ENCODE measurements at regions not wholly inside any gene's neighbourhood (a gene's known extent, or its start where the extent isn't known, plus 50 kb on each side); places are given as distances from the start of the nearest gene placed in this dataset.

DNA sequence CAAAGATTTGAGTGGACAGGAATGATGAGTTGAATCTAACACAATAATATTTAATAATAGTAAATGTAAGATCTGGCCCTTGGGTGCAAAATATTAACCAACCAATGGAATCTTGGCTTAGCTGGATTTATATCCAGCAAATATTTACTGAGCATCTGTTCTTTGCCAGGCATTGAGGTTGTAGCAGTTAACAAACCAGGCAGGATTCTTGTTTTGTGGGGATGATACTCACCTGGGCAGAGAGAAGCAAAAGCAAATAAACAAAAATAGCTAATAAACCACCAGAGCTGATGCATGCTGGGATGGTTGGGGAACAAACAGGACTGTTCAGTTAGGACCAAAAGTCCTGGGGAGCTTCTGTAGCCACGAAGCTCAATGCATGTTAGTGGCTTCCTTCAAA is 84.1 kb upstream of the CDH13 start:
- Histone ChIP-seq H3K4me1 (no peaks in the 10 kb centered on the region), H3K36me3 (no peaks in the 10 kb centered on the region), H3K4me3 (no peak overlapping the region), H3K27me3 (no peaks in the 10 kb centered on the region), H3K9me3 (no peaks in the 10 kb centered on the region), H3K27ac (no peak overlapping the region)
- DNase-seq = no peak
- intact Hi-C loops (cut with DNase I) = no loop called here
- 47 to 62% methylated on average over 1 of the region's 1 CpG for WGBS, 2 donors
- TF ChIP-seq CTCF (IDR thresholded peaks at IDR 0.05) = no peak
- no peak for FAIRE-seq
- no peak for ATAC-seq

GRCh38 chr16:82541103-82541502 is 85.7 kb upstream of the CDH13 start:
- intact Hi-C loops (cut with DNase I) = no loop called here
- no peaks in the 10 kb centered on the region for H3K9me3 ChIP-seq
- H3K27ac ChIP-seq = no peak overlapping the region
- no peaks in the 10 kb centered on the region for H3K4me1 ChIP-seq
- no peak overlapping the region for H3K4me3 ChIP-seq
- no peak for TF ChIP-seq CTCF (IDR thresholded peaks at IDR 0.05)
- FAIRE-seq (no peak), DNase-seq (no peak), ATAC-seq (no peak)
- H3K36me3 ChIP-seq = no peaks in the 10 kb centered on the region
- H3K27me3 ChIP-seq = peaks cover 0 to 4% (median 0%) of the 10 kb centered on the region in 4 donors
- 51 to 68% methylated on average over 5 of the region's 5 CpGs for WGBS, 2 donors

DNA sequence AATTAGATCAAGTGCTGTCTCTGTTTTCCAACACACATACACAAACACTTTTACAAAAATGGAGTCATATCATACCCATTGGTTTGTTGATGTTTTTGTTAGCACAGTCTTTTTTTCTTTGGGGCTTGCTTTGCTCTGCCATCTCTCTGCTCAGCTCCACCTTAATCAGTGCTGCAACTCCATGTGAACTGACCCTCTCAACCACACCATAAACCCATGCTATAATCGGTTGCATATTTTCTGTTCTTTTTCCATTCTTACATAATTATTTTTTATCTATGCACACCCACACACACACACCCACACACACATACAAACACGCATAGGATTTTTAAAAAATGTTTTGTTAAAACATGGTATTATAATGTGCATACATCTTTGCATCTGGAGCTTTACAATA is 91.0 kb upstream of the CDH13 start:
- no peak for DNase-seq
- intact Hi-C loops (cut with DNase I) = no loop called here
- no peak for FAIRE-seq
- peaks cover 0 to 4% (median 0%) of the 10 kb centered on the region in 4 donors for H3K27me3 ChIP-seq
- H3K9me3 ChIP-seq = no peaks in the 10 kb centered on the region
- H3K4me1 ChIP-seq = no peaks in the 10 kb centered on the region
- H3K27ac ChIP-seq = no peak overlapping the region
- no peaks in the 10 kb centered on the region for H3K36me3 ChIP-seq
- TF ChIP-seq CTCF (IDR thresholded peaks at IDR 0.05) = no peak
- WGBS, 2 donors = 44 to 65% methylated on average over 2 of the region's 2 CpGs
- no peak overlapping the region for H3K4me3 ChIP-seq
- ATAC-seq = no peak

GRCh38 chr16:82535262-82535661 is 91.5 kb upstream of the CDH13 start:
- Histone ChIP-seq H3K36me3 (no peaks in the 10 kb centered on the region), H3K27me3 (peaks cover 0 to 4% (median 0%) of the 10 kb centered on the region in 4 donors), H3K4me1 (no peaks in the 10 kb centered on the region), H3K4me3 (no peak overlapping the region), H3K27ac (no peak overlapping the region), H3K9me3 (no peaks in the 10 kb centered on the region)
- WGBS, 2 donors = 57 to 68% methylated on average over 4 of the region's 4 CpGs
- no peak for DNase-seq
- FAIRE-seq = no peak
- intact Hi-C loops (cut with DNase I) = no loop called here
- no peak for TF ChIP-seq CTCF (IDR thresholded peaks at IDR 0.05)
- no peak for ATAC-seq

DNA sequence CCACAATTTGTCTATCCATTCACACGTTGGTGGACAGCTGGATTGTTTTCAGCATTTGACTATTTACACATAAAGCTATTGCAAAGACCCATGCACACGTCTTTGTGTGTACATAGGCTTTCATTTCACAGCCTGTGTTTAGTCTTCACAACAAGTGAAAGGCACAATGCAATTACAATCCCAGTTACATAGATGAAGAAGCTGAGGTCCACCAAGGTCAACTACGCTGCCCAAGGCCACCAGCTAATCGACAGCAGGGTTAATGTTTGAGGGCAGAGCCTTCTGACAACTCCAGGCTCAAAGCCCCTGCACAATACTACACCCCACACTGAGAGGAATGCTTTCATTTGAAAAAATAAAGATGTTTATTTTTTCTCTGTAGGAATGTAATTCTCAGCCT is 93.6 kb upstream of the CDH13 start:
- Histone ChIP-seq H3K4me3 (no peak overlapping the region), H3K36me3 (no peaks in the 10 kb centered on the region), H3K27me3 (peaks cover 0 to 4% (median 0%) of the 10 kb centered on the region in 4 donors), H3K9me3 (no peaks in the 10 kb centered on the region), H3K27ac (no peak overlapping the region), H3K4me1 (no peaks in the 10 kb centered on the region)
- no peak for ATAC-seq
- intact Hi-C loops (cut with DNase I) = no loop called here
- DNase-seq = no peak
- 14 to 16% methylated on average over 4 of the region's 4 CpGs for WGBS, 2 donors
- no peak for FAIRE-seq
- TF ChIP-seq CTCF (IDR thresholded peaks at IDR 0.05) = no peak
